Sigmoid colon (tissue), 6 donors: ENCODE measurements at regions not wholly inside any gene's neighbourhood (a gene's known extent, or its start where the extent isn't known, plus 50 kb on each side); places are given as distances from the start of the nearest gene placed in this dataset.
A peak's percentile ranks its signal among the peaks of the same experiment; 100 is the strongest.

Experiments
- DNase-seq: peaks from one replicate; pipeline ENCODE4 v3.0.0-alpha.2; 2019
- H3K27ac ChIP-seq, 4 donors: fragments of 200-600 bp; sonication (generic); one replicate each; pipeline ENCODE4 v1.5.1; 2016 to 2019; ENCODE audit warnings: mild to moderate bottlenecking in 1 of 4
- H3K27me3 ChIP-seq, 3 donors: fragments of 200-600 bp; sonication (generic); one replicate each; pipeline ENCODE4 v1.5.1; 2019; ENCODE audit warnings: mild to moderate bottlenecking in 1 of 3
- H3K36me3 ChIP-seq, 4 donors: fragments of 200-600 bp; sonication (generic); one replicate each; pipeline ENCODE4 v1.5.1; 2016 to 2019
- H3K4me1 ChIP-seq, 4 donors: fragments of 200-600 bp; sonication (generic); one replicate each; pipeline ENCODE4 v1.5.1; 2017 to 2019
- H3K4me3 ChIP-seq, 4 donors: fragments of 200-600 bp; sonication (generic); one replicate each; pipeline ENCODE4 v1.5.1; 2017 to 2019; ENCODE audit warnings: mild to moderate bottlenecking in 2 of 4, moderate library complexity in 1 of 4
- H3K9me3 ChIP-seq, 4 donors: fragments of 200-600 bp in 3 of 4; sonication (generic) in 3 of 4; one replicate each; pipeline versions ENCODE4 v1.5.1 to v1.6.1; 2013 to 2019
- CTCF ChIP-seq, 4 experiments: fragments of 450-650 bp in 3 of 4; fragments of 200-600 bp in 1 of 4; IDR thresholded peaks; one replicate each; pipeline ENCODE4 v1.5.1; 2016 to 2019; ENCODE audit warnings: antibody characterized with exemption in 4 of 4, mild to moderate bottlenecking in 3 of 4, moderate library complexity in 2 of 4
- EP300 ChIP-seq, 4 donors: sonication (generic); formaldehyde crosslinking; IDR thresholded peaks; one replicate each; pipeline ENCODE4 v1.6.1; 2017; ENCODE audit warnings: antibody characterized with exemption in 4 of 4
- POLR2A ChIP-seq, 2 donors: fragments of 450-650 bp; IDR thresholded peaks; one replicate each; pipeline ENCODE4 v1.6.1; 2016; ENCODE audit warnings: antibody characterized with exemption in 2 of 2, mild to moderate bottlenecking in 2 of 2, moderate library complexity in 2 of 2
- POLR2AphosphoS5 ChIP-seq, 4 donors: sonication (generic); formaldehyde crosslinking; IDR thresholded peaks; one replicate each; pipeline ENCODE4 v1.6.1; 2017; ENCODE audit warnings: antibody characterized with exemption in 4 of 4
- WGBS, 2 donors: extraction: QIAGEN DNeasy Blood & Tissue Kit; methylation state at CpG; one replicate each; pipeline ENCODE4 v1.1.7; 2013; 5-methylcytosine and 5-hydroxymethylcytosine counted together
- intact Hi-C: fragments of 100-400 bp; cut with DNase I; formaldehyde crosslinking; loops from one replicate; pipeline ENCODE4 v1.15.1; 2023
- donor health status: healthy with polysubstance abuse.
- donor health status: healthy.

- H3K4me3 ChIP-seq, result no peak overlapping the region
- H3K9me3 ChIP-seq, result no peaks in the 10 kb centered on the region
- peaks cover 0 to 47% (median 4%) of the 10 kb centered on the region in 4 donors for H3K36me3 ChIP-seq
- peak overlapping the region in 2 of 4 donors; percentile 23 to 41 for H3K27ac ChIP-seq
- no peaks in the 10 kb centered on the region for H3K27me3 ChIP-seq
- TF ChIP-seq POLR2A (IDR thresholded peaks at IDR 0.05) (no peak), EP300 (IDR thresholded peaks at IDR 0.05) (no peak), POLR2AphosphoS5 (IDR thresholded peaks at IDR 0.05) (no peak), CTCF (IDR thresholded peaks at IDR 0.05) (no peak)
- intact Hi-C loops, result no loop called here
- no peak for DNase-seq
- peaks cover 0 to 21% (median 16%) of the 10 kb centered on the region in 4 donors for H3K4me1 ChIP-seq
- WGBS, 2 donors, result 57 to 72% methylated on average over 9 of the region's 9 CpGs
These were observed 132.0 kb downstream of the RBFOX3 start for GRCh38 chr17:79478841-79479240.

GRCh38 chr17:79478051-79478461 is 132.8 kb downstream of the RBFOX3 start:
- intact Hi-C loops, result no loop called here

DNA sequence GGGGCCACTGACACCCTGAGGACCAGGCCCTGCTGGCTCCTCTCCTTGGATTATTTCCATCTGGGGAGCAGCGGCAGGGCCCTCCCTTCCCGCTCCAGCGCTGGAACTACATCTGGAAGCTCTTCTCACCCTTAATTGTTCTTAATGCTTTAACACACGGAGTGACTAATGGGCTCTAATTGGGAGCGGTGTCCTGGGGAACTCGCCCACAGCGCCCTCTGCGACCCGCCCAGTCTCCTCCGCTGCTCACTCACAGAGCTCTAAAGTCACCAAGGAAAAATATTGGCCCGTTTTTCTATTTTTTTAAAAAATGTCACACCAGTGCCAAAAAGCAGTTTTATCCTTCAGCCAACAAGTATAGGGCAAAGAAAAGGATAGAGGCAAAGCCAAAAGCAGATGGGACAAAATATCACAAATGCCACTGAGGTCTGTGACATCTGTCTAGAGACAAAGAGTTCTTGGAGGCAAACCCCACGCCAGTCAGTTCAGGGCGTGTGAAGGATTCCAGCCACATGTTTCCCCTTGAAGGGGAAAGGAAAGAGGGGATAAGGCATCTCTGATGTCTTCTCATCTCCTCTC is 134.7 kb downstream of the RBFOX3 start:
- no peak for TF ChIP-seq POLR2AphosphoS5 (IDR thresholded peaks at IDR 0.05)
- no peak for TF ChIP-seq EP300 (IDR thresholded peaks at IDR 0.05)
- TF ChIP-seq POLR2A (IDR thresholded peaks at IDR 0.05), result no peak
- TF ChIP-seq CTCF (IDR thresholded peaks at IDR 0.05), result no peak
- no peaks in the 10 kb centered on the region for H3K27me3 ChIP-seq

More at GRCh38 chr17:79478051-79478461, 132.8 kb downstream of the RBFOX3 start:
- Histone ChIP-seq H3K4me1 (peaks cover 0 to 21% (median 16%) of the 10 kb centered on the region in 4 donors), H3K4me3 (no peak overlapping the region), H3K27me3 (no peaks in the 10 kb centered on the region), H3K27ac (peak overlapping the region in 2 of 4 donors; percentile 37 to 41), H3K36me3 (peaks cover 0 to 54% (median 4%) of the 10 kb centered on the region in 4 donors), H3K9me3 (no peaks in the 10 kb centered on the region)
- no peak for DNase-seq
- TF ChIP-seq EP300 (IDR thresholded peaks at IDR 0.05) (no peak), CTCF (IDR thresholded peaks at IDR 0.05) (no peak), POLR2AphosphoS5 (IDR thresholded peaks at IDR 0.05) (peak in 2 of 4 donors; percentile 20 to 41), POLR2A (IDR thresholded peaks at IDR 0.05) (no peak)
- 31 to 49% methylated on average over 22 of the region's 22 CpGs for WGBS, 2 donors

GRCh38 chr17:79473876-79474440 is 136.9 kb downstream of the RBFOX3 start:
- intact Hi-C loops, result no loop called here
- DNase-seq, result no peak
- Histone ChIP-seq H3K36me3 (peaks cover 0 to 34% (median 0%) of the 10 kb centered on the region in 4 donors), H3K4me3 (no peak overlapping the region), H3K27ac (no peak overlapping the region), H3K4me1 (peaks cover 0 to 14% (median 12%) of the 10 kb centered on the region in 4 donors), H3K27me3 (no peaks in the 10 kb centered on the region), H3K9me3 (no peaks in the 10 kb centered on the region)
- TF ChIP-seq EP300 (IDR thresholded peaks at IDR 0.05) (no peak), CTCF (IDR thresholded peaks at IDR 0.05) (no peak), POLR2A (IDR thresholded peaks at IDR 0.05) (no peak), POLR2AphosphoS5 (IDR thresholded peaks at IDR 0.05) (no peak)
- 59 to 69% methylated on average over 12 of the region's 12 CpGs for WGBS, 2 donors

More for the DNA sequence above, 134.7 kb downstream of the RBFOX3 start:
- no peak for DNase-seq
- H3K36me3 ChIP-seq, result peaks cover 0 to 43% (median 0%) of the 10 kb centered on the region in 4 donors
- 51 to 60% methylated on average over 13 of the region's 13 CpGs for WGBS, 2 donors
- no peak overlapping the region for H3K4me3 ChIP-seq
- peaks cover 0 to 21% (median 16%) of the 10 kb centered on the region in 4 donors for H3K4me1 ChIP-seq
- H3K9me3 ChIP-seq, result no peaks in the 10 kb centered on the region
- intact Hi-C loops, result no loop called here
- H3K27ac ChIP-seq, result no peak overlapping the region
